Activated CD8-positive, alpha-beta T cell treated with anti-CD3 and anti-CD28 coated beads for 36 hours (primary cell): ENCODE measurements at regions not wholly inside any gene's neighbourhood (a gene's known extent, or its start where the extent isn't known, plus 50 kb on each side); places are given as distances from the start of the nearest gene placed in this dataset.

Experiments
- ATAC-seq: fragments of 200-7000 bp; cut with Tn5 transposase; one replicate; pipeline ENCODE4 v1.10.0; 2021; ENCODE audit warnings: mild to moderate bottlenecking, moderate library complexity
- CTCF ChIA-PET: fragments of 350-600 bp; sonication (Branson Sonifier 250); formaldehyde crosslinking; loops from one replicate; lab custom pipeline; 2021; ENCODE audit warnings: antibody characterized with exemption; lab: Charles Lee
- POLR2A ChIA-PET: fragments of 350-600 bp; sonication (Branson Sonifier 250); formaldehyde crosslinking; loops from one replicate; lab custom pipeline; 2021; ENCODE audit warnings: antibody characterized with exemption; lab: Charles Lee
- DNase-seq: peaks from one replicate; pipeline ENCODE4 v3.0.0-alpha.2; 2020
- H3K27ac Mint-ChIP-seq: one replicate; pipeline ENCODE4 v1.8.0; 2021; ENCODE audit warnings: mild to moderate bottlenecking, mixed read lengths
- H3K27me3 Mint-ChIP-seq: one replicate; pipeline ENCODE4 v1.8.0; 2021; ENCODE audit warnings: mixed read lengths
- H3K36me3 Mint-ChIP-seq: one replicate; pipeline ENCODE4 v1.8.0; 2021; ENCODE audit warnings: low read depth, mixed read lengths
- H3K4me1 Mint-ChIP-seq: one replicate; pipeline ENCODE4 v1.8.0; 2021; ENCODE audit warnings: low read depth, mixed read lengths
- H3K4me3 Mint-ChIP-seq: one replicate; pipeline ENCODE4 v1.8.0; 2021; ENCODE audit warnings: mild to moderate bottlenecking, moderate library complexity, mixed read lengths
- H3K9me3 Mint-ChIP-seq: one replicate; pipeline ENCODE4 v1.8.0; 2021; ENCODE audit warnings: mixed read lengths
- intact Hi-C: fragments of 100-400 bp; cut with micrococcal nuclease; formaldehyde crosslinking; loops from one replicate; pipeline ENCODE4 v1.10.0; 2022
- TF ChIP-seq, protein P1 (sequence below): fragments of 200-600 bp; IDR thresholded peaks from one replicate; pipeline ENCODE4 v1.8.0; 2022; ENCODE audit warnings: antibody characterized with exemption, mild to moderate bottlenecking

DNA sequence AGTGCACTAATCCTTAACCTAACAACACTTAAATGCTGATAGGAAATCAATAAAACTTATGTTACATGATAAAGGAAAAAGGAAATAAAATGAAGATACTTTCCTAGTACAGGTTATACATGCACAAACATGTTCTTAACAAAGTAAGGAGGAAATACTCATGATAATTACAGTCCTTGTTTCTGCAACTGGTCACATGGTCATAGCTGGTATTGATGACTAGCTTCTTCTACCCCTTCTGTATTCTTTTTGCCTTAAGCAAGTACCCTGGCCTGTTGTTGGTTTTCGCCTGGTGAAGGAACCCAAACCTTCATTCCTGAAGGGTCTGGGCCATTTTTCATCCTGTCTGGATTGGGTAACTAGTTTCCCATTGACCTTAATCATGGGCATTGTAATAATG is 93.7 kb upstream of the FBN2 start:
- H3K4me3 Mint-ChIP-seq = no peak overlapping the region
- no peak for ATAC-seq
- H3K36me3 Mint-ChIP-seq = no peaks in the 10 kb centered on the region
- no peaks in the 10 kb centered on the region for H3K4me1 Mint-ChIP-seq
- intact Hi-C loops = no loop called here
- no peak for DNase-seq
- H3K9me3 Mint-ChIP-seq = no peaks in the 10 kb centered on the region
- CTCF ChIA-PET = no interaction called here
- no peak overlapping the region for H3K27ac Mint-ChIP-seq
- POLR2A ChIA-PET = no interaction called here
- TF ChIP-seq, protein P1, sequence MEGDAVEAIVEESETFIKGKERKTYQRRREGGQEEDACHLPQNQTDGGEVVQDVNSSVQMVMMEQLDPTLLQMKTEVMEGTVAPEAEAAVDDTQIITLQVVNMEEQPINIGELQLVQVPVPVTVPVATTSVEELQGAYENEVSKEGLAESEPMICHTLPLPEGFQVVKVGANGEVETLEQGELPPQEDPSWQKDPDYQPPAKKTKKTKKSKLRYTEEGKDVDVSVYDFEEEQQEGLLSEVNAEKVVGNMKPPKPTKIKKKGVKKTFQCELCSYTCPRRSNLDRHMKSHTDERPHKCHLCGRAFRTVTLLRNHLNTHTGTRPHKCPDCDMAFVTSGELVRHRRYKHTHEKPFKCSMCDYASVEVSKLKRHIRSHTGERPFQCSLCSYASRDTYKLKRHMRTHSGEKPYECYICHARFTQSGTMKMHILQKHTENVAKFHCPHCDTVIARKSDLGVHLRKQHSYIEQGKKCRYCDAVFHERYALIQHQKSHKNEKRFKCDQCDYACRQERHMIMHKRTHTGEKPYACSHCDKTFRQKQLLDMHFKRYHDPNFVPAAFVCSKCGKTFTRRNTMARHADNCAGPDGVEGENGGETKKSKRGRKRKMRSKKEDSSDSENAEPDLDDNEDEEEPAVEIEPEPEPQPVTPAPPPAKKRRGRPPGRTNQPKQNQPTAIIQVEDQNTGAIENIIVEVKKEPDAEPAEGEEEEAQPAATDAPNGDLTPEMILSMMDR = no peak
- H3K27me3 Mint-ChIP-seq = no peaks in the 10 kb centered on the region

DNA sequence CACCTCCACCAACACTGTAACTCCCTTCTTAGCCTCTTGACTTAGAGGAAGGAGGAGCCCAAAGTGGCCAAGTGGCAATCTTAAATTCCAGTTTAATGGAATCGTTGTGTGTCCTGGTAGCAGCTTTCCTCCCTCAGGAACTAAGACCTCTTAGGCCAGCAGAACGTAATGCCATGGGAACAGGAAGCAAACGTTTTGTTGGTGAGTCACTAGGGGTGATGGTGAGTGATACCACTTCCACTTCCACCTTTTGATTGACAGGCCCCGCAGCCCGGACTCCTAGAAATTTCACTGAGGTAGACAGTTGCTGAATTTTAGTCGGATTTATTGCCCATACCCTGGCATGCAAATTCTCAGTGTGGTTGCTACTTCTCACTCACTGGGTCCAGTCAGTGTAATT is 94.2 kb upstream of the FBN2 start:
- POLR2A ChIA-PET = no interaction called here
- Mint-ChIP-seq H3K4me3 (no peak overlapping the region), H3K4me1 (no peaks in the 10 kb centered on the region), H3K36me3 (no peaks in the 10 kb centered on the region), H3K27ac (no peak overlapping the region), H3K9me3 (no peaks in the 10 kb centered on the region), H3K27me3 (no peaks in the 10 kb centered on the region)
- CTCF ChIA-PET = no interaction called here
- intact Hi-C loops = no loop called here
- TF ChIP-seq, protein P1 = no peak
- no peak for ATAC-seq
- no peak for DNase-seq

DNA sequence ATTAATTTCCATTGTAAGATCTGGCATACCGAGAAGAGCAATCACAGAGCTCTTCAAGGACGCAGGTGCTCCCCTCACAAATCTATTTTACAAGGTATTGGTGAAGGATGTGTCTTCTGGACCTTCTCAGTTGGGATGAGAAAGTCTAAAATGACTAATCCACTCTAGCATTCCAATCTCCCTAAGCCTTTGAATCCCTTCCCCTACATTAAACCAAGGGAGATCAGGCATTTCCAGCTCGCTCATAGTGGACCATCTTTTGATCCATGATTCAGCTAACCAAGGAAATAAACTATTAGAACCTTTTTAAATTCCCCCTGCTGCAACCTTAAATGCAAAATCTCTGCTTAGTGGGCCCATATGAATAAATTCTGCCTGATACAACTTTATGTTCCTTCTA is 95.9 kb upstream of the FBN2 start:
- ChIA-PET POLR2A (no interaction called here), CTCF (no interaction called here)
- H3K27ac Mint-ChIP-seq = no peak overlapping the region
- H3K9me3 Mint-ChIP-seq = no peaks in the 10 kb centered on the region
- TF ChIP-seq, protein P1 = no peak
- no peak overlapping the region for H3K4me3 Mint-ChIP-seq
- no peaks in the 10 kb centered on the region for H3K4me1 Mint-ChIP-seq
- H3K36me3 Mint-ChIP-seq = no peaks in the 10 kb centered on the region
- intact Hi-C loops = no loop called here
- DNase-seq = no peak
- ATAC-seq = no peak
- no peaks in the 10 kb centered on the region for H3K27me3 Mint-ChIP-seq

DNA sequence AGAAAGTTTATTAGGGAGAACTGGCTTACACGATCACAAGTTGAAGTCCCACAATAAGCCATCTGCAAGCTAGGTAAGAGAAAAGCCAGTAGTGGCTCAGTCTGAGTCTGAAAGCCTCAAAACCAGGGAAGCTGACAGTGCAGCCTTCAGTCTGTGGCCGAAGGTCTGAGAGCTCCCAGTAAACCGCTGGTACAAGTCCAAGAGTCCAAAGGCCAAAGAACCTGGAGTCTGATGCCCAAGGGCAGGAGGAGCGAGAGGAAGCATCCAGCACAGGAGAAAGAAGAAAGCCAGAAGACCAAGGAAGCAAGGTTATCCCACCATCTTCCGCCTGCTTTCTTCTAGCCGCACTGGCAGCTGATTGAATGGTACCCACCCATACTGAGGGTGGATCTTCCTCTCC is 97.3 kb upstream of the FBN2 start:
- H3K4me3 Mint-ChIP-seq = no peak overlapping the region
- POLR2A ChIA-PET = no interaction called here
- ATAC-seq (no peak), DNase-seq (no peak)
- H3K4me1 Mint-ChIP-seq = no peaks in the 10 kb centered on the region
- CTCF ChIA-PET = no interaction called here
- no peak overlapping the region for H3K27ac Mint-ChIP-seq
- H3K36me3 Mint-ChIP-seq = no peaks in the 10 kb centered on the region
- H3K27me3 Mint-ChIP-seq = no peaks in the 10 kb centered on the region
- H3K9me3 Mint-ChIP-seq = no peaks in the 10 kb centered on the region
- intact Hi-C loops = no loop called here
- TF ChIP-seq, protein P1 = no peak

DNA sequence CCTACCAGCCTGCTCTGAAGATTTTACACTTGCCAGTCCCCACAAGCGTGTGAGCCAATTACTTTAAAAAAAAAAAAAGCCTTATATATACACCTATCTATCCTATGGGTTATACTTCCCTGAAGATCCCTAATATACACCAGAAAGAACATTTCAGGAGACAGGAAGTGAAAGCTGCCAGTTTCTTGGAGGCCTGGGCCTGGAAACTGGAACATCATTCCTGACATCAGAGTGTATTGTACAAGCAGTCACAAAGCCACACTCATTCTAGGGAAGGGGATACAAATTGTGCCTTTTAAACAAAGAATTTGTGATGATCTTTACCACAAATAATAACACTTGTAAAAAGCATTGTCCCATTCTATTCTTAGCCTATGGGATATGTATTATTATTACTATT is 98.3 kb upstream of the FBN2 start:
- TF ChIP-seq, protein P1 = no peak
- H3K36me3 Mint-ChIP-seq = no peaks in the 10 kb centered on the region
- intact Hi-C loops = no loop called here
- H3K27me3 Mint-ChIP-seq = no peaks in the 10 kb centered on the region
- no peak for ATAC-seq
- no peaks in the 10 kb centered on the region for H3K4me1 Mint-ChIP-seq
- ChIA-PET POLR2A (no interaction called here), CTCF (no interaction called here)
- no peak for DNase-seq
- no peak overlapping the region for H3K27ac Mint-ChIP-seq
- H3K9me3 Mint-ChIP-seq = no peaks in the 10 kb centered on the region
- H3K4me3 Mint-ChIP-seq = no peak overlapping the region
